ENCODE measurements at regions not wholly inside any gene's neighbourhood (a gene's known extent, or its start where the extent isn't known, plus 50 kb on each side); places are given as distances from the start of the nearest gene placed in this dataset.

- WGBS, 2 experiments (ENCODE audit: insufficient coverage in 1 of 2, insufficient read length in 1 of 2), result 86 to 94% methylated on average over 5 to 9 of the region's 9 CpGs
- no peaks in the 10 kb centered on the region for H3K4me1 Mint-ChIP-seq
- TF ChIP-seq, protein P1, sequence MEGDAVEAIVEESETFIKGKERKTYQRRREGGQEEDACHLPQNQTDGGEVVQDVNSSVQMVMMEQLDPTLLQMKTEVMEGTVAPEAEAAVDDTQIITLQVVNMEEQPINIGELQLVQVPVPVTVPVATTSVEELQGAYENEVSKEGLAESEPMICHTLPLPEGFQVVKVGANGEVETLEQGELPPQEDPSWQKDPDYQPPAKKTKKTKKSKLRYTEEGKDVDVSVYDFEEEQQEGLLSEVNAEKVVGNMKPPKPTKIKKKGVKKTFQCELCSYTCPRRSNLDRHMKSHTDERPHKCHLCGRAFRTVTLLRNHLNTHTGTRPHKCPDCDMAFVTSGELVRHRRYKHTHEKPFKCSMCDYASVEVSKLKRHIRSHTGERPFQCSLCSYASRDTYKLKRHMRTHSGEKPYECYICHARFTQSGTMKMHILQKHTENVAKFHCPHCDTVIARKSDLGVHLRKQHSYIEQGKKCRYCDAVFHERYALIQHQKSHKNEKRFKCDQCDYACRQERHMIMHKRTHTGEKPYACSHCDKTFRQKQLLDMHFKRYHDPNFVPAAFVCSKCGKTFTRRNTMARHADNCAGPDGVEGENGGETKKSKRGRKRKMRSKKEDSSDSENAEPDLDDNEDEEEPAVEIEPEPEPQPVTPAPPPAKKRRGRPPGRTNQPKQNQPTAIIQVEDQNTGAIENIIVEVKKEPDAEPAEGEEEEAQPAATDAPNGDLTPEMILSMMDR (conservative IDR thresholded peaks at IDR 0.05), result no peak
- H3K27me3 ChIP-seq (ENCODE audit: control insufficient read depth, insufficient read depth, low read length, poor library complexity, severe bottlenecking), result no peaks in the 10 kb centered on the region
- H3K36me3 Mint-ChIP-seq (ENCODE audit: low read depth), result no peaks in the 10 kb centered on the region
- DNase-seq, result peak; percentile 47
- H3K9me3 Mint-ChIP-seq, result no peaks in the 10 kb centered on the region
- no peak overlapping the region for H3K4me3 Mint-ChIP-seq
- no peak overlapping the region for H3K4me3 ChIP-seq (ENCODE audit: low read length)
- H3K36me3 ChIP-seq (ENCODE audit: control insufficient read depth, insufficient read depth, low read length), result no peaks in the 10 kb centered on the region
- H3K4me1 ChIP-seq (ENCODE audit: control insufficient read depth, insufficient read depth, low read length), result no peaks in the 10 kb centered on the region
- no peaks in the 10 kb centered on the region for H3K9me3 ChIP-seq (ENCODE audit: control insufficient read depth, low read length)
- no peak overlapping the region for H3K27ac Mint-ChIP-seq
- no peak overlapping the region for H3K9ac ChIP-seq (ENCODE audit: extremely low read depth, low read length, poor library complexity, severe bottlenecking)
- no peak overlapping the region for H3K27ac ChIP-seq (ENCODE audit: low read depth, low read length)
- no peaks in the 10 kb centered on the region for H3K27me3 Mint-ChIP-seq (ENCODE audit: insufficient read depth)
Measured at GRCh38 chr14:44712024-44712815, 205.1 kb upstream of the FSCB start.

DNA sequence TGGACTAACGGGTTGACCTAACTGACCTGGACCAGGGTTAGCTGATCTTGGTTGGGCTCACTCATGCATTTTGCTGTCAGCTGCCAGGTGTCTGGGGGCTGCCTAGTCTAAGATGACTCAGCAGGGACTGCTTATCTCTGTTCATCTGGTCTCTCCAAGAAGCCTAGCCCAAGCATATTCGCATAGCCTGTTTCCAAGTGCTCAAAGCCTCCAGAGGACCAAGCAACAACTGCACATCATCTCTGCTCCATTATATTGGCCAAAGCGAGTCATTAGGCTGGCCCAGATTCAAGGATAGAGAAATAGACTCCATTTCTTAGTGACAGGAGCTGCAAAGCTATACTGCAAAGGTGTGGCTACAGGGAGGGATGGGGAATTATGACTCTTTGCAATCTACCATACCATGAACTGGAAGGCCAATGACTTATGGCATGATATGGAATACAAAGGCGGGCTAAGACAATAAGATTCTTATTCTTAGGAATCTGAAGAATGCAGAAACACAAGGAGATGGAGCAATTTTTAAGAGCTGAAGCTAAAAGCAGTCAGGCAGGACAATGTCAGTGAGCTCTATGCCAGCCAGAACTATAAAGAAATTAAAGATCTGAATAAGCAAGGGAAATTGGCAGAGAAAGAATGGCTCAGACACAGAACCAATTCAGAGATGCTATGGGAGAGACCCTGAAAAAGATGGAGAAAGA, 194.6 kb upstream of the FSCB start:
- Histone ChIP-seq H3K4me1 (ENCODE audit: control insufficient read depth, insufficient read depth, low read length) (no peaks in the 10 kb centered on the region), H3K36me3 (ENCODE audit: control insufficient read depth, insufficient read depth, low read length) (no peaks in the 10 kb centered on the region), H3K9me3 (ENCODE audit: control insufficient read depth, low read length) (peaks cover 11% of the 10 kb centered on the region), H3K9ac (ENCODE audit: extremely low read depth, low read length, poor library complexity, severe bottlenecking) (no peak overlapping the region), H3K4me3 (ENCODE audit: low read length) (peak overlapping the region; percentile 25), H3K27me3 (ENCODE audit: control insufficient read depth, insufficient read depth, low read length, poor library complexity, severe bottlenecking) (no peaks in the 10 kb centered on the region), H3K27ac (ENCODE audit: low read depth, low read length) (no peak overlapping the region)
- Mint-ChIP-seq H3K4me3 (no peak overlapping the region), H3K27me3 (ENCODE audit: insufficient read depth) (no peaks in the 10 kb centered on the region), H3K27ac (no peak overlapping the region), H3K9me3 (peaks cover 12% of the 10 kb centered on the region), H3K36me3 (ENCODE audit: low read depth) (no peaks in the 10 kb centered on the region), H3K4me1 (peaks cover 4% of the 10 kb centered on the region)
- 75 to 83% methylated on average over 2 to 4 of the region's 4 CpGs for WGBS, 2 experiments (ENCODE audit: insufficient coverage in 1 of 2, insufficient read length in 1 of 2)
- TF ChIP-seq, protein P1 (conservative IDR thresholded peaks at IDR 0.05), result no peak
- no peak for DNase-seq

- Histone ChIP-seq H3K4me3 (ENCODE audit: low read length) (peak overlapping the region; percentile 25), H3K27me3 (ENCODE audit: control insufficient read depth, insufficient read depth, low read length, poor library complexity, severe bottlenecking) (no peaks in the 10 kb centered on the region), H3K9ac (ENCODE audit: extremely low read depth, low read length, poor library complexity, severe bottlenecking) (no peak overlapping the region), H3K9me3 (ENCODE audit: control insufficient read depth, low read length) (peaks cover 11% of the 10 kb centered on the region), H3K27ac (ENCODE audit: low read depth, low read length) (no peak overlapping the region), H3K4me1 (ENCODE audit: control insufficient read depth, insufficient read depth, low read length) (no peaks in the 10 kb centered on the region), H3K36me3 (ENCODE audit: control insufficient read depth, insufficient read depth, low read length) (no peaks in the 10 kb centered on the region)
- peaks cover 4% of the 10 kb centered on the region for H3K4me1 Mint-ChIP-seq
- WGBS, 2 experiments (ENCODE audit: insufficient coverage in 1 of 2, insufficient read length in 1 of 2), result 87 to 100% methylated on average over 1 of the region's 1 CpG
- TF ChIP-seq, protein P1 (conservative IDR thresholded peaks at IDR 0.05), result no peak
- H3K9me3 Mint-ChIP-seq, result peaks cover 13% of the 10 kb centered on the region
- DNase-seq, result no peak
- no peaks in the 10 kb centered on the region for H3K36me3 Mint-ChIP-seq (ENCODE audit: low read depth)
- no peak overlapping the region for H3K27ac Mint-ChIP-seq
- H3K27me3 Mint-ChIP-seq (ENCODE audit: insufficient read depth), result no peaks in the 10 kb centered on the region
- no peak overlapping the region for H3K4me3 Mint-ChIP-seq
Measured at GRCh38 chr14:44700694-44701093, 193.6 kb upstream of the FSCB start.
